Stimulated activated CD8-positive, alpha-beta memory T cell treated with anti-CD3 and anti-CD28 coated beads, Interleukin-4, amount 100 ng/mL, for 1 hour (primary cell): ENCODE measurements at regions not wholly inside any gene's neighbourhood (a gene's known extent, or its start where the extent isn't known, plus 50 kb on each side); places are given as distances from the start of the nearest gene placed in this dataset.

Experiments used
- DNase-seq, 2 donors: peaks; one replicate each; pipeline ENCODE4 v3.0.0-alpha.2; 2020; ENCODE audit warnings: low read depth in 2 of 2, low spot score in 1 of 2

- no peak for DNase-seq
These were observed 492.3 kb upstream of the VRK2 start for GRCh38 chr2:57554348-57554747.

GRCh38 chr2:57558312-57558711 lies 488.3 kb upstream of the VRK2 start:
- no peak for DNase-seq

- DNase-seq, result no peak
These were observed 484.1 kb upstream of the VRK2 start for GRCh38 chr2:57562495-57562894.

GRCh38 chr2:57563015-57563414 lies 483.6 kb upstream of the VRK2 start:
- no peak for DNase-seq

- no peak for DNase-seq
These were observed 479.4 kb upstream of the VRK2 start for GRCh38 chr2:57567245-57567644.

GRCh38 chr2:57569396-57569795 lies 477.2 kb upstream of the VRK2 start:
- DNase-seq, result no peak

GRCh38 chr2:57570961-57571360 lies 475.6 kb upstream of the VRK2 start:
- DNase-seq, result no peak

- no peak for DNase-seq
These were observed 470.8 kb upstream of the VRK2 start for GRCh38 chr2:57575700-57576268.

- DNase-seq, result no peak
These were observed 469.6 kb upstream of the VRK2 start for GRCh38 chr2:57576983-57577382.

- no peak for DNase-seq
These were observed 448.7 kb upstream of the VRK2 start for GRCh38 chr2:57597940-57598339.

- no peak for DNase-seq
These were observed 448.1 kb upstream of the VRK2 start for GRCh38 chr2:57598551-57598950.

- no peak for DNase-seq
These were observed 443.9 kb upstream of the VRK2 start for GRCh38 chr2:57602733-57603132.

- DNase-seq, result no peak
These were observed 431.6 kb upstream of the VRK2 start for GRCh38 chr2:57614988-57615387.

- DNase-seq, result no peak
These were observed 430.6 kb upstream of the VRK2 start for GRCh38 chr2:57615855-57616556.

GRCh38 chr2:57617318-57617717 lies 429.3 kb upstream of the VRK2 start:
- no peak for DNase-seq

GRCh38 chr2:57621122-57621663 lies 425.4 kb upstream of the VRK2 start:
- no peak for DNase-seq

GRCh38 chr2:57622009-57622408 lies 424.6 kb upstream of the VRK2 start:
- no peak for DNase-seq

- DNase-seq, result no peak
These were observed 390.4 kb upstream of the VRK2 start for GRCh38 chr2:57656198-57656597.

- no peak for DNase-seq
These were observed 377.0 kb upstream of the VRK2 start for GRCh38 chr2:57669570-57669969.

GRCh38 chr2:57674025-57674424 lies 372.6 kb upstream of the VRK2 start:
- no peak for DNase-seq

- DNase-seq, result no peak
These were observed 371.9 kb upstream of the VRK2 start for GRCh38 chr2:57674743-57675142.

- no peak for DNase-seq
These were observed 369.3 kb upstream of the VRK2 start for GRCh38 chr2:57677296-57677695.

- no peak for DNase-seq
These were observed 365.0 kb upstream of the VRK2 start for GRCh38 chr2:57681650-57682049.
